Testis (tissue), 2 donors: ENCODE measurements at regions not wholly inside any gene's neighbourhood (a gene's known extent, or its start where the extent isn't known, plus 50 kb on each side); places are given as distances from the start of the nearest gene placed in this dataset.
A peak's percentile ranks its signal among the peaks of the same experiment; 100 is the strongest.

Source experiments
- CTCF ChIP-seq, 3 experiments: fragments of 450-650 bp in 2 of 3; fragments of 200-600 bp in 1 of 3; sonication (generic) in 1 of 3; IDR thresholded peaks; one replicate each; pipeline ENCODE4 v1.5.1; 2016 to 2019; ENCODE audit warnings: antibody characterized with exemption in 3 of 3, mild to moderate bottlenecking in 2 of 3, moderate library complexity in 1 of 3
- POLR2A ChIP-seq: fragments of 450-650 bp; IDR thresholded peaks from one replicate; pipeline ENCODE4 v1.6.1; 2017; ENCODE audit warnings: antibody characterized with exemption, mild to moderate bottlenecking, moderate library complexity

- peak; percentile 74 to 93 (median 86) for TF ChIP-seq CTCF (IDR thresholded peaks at IDR 0.05)
- no peak for TF ChIP-seq POLR2A
Observed at GRCh38 chr9:107172160-107172978, 110.7 kb upstream of the RAD23B start.
